GM19193 (cell line): ENCODE measurements at regions not wholly inside any gene's neighbourhood (a gene's known extent, or its start where the extent isn't known, plus 50 kb on each side); places are given as distances from the start of the nearest gene placed in this dataset.

Experiments
- POLR2A ChIP-seq: IDR thresholded peaks from 4 replicates; pipeline ENCODE4 v1.6.1; 2011; ENCODE audit not compliant: insufficient read depth, insufficient read length; ENCODE audit errors: extremely low read depth

- no peak for TF ChIP-seq POLR2A
These were observed 163.1 kb upstream of the NPVF start for GRCh38 chr7:25391295-25391861.

DNA sequence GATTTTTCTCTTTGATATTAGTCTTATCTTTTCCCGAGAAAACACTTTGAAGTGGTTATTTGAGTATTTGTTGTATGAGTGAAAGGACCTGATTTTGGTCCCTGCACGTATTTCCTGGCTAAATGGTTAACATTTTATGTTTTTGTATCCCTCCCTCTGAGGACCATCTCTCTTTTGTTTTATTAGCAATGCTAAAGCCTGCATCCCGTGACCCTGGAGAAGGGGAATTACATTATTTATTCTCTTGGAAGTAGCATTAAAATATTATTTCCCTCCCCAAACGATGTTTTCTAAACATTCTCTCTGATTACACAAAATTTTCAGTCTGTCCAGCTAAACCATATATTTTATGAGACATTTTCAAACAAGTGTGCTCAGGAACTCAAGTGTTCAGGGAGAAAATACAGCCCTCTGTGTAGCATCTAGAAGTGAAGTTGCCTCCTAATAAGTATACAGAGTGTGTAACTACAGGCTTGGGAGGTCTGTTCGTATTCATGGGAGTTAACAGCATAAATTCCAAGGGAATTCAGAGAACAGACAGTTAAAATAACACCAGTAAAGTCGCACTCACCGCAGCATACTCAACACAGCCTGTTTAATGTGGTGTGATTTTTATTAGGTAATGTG lies 163.8 kb upstream of the NPVF start:
- no peak for TF ChIP-seq POLR2A

GRCh38 chr7:25392588-25393338 lies 164.5 kb upstream of the NPVF start:
- no peak for TF ChIP-seq POLR2A

DNA sequence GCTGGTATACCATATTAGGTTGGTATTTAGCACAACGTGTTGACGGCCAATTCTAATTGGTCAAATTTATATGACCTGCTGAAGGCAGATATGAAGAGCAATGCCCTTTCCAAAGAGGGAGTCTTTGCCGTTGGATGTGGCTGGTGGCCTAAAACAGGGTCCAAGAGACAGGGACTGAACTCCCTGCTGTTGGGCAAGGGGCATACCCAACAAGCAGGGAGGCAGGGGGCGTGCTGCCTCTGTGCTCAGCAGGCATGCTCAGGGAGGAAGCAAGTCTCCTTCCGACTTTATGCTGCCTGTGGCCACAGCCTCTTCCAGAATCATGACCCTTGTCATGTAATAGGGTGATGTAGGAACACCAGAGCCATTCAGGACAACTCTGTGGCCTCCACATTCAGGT lies 167.7 kb upstream of the NPVF start:
- no peak for TF ChIP-seq POLR2A

DNA sequence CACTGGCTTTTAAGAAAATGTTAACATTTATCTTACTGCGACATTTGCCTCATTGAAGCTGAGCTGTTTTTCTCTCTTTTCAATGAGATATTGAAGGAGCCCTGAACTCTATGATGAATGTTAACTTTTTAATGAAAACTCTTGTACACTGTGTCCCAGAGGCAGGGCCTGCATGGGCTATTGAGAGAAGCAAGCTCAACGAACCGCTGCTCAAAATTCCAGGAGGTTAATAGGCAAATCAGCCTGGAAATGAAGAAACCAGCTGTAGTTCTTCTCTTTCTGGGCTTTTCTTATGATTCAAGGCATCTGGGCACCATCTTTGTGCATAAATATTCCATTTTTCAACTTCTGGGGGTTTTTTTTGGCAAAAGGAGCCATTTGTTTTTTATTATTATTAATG lies 168.4 kb upstream of the NPVF start:
- TF ChIP-seq POLR2A: no peak

GRCh38 chr7:25398418-25398817 lies 170.1 kb upstream of the NPVF start:
- no peak for TF ChIP-seq POLR2A

DNA sequence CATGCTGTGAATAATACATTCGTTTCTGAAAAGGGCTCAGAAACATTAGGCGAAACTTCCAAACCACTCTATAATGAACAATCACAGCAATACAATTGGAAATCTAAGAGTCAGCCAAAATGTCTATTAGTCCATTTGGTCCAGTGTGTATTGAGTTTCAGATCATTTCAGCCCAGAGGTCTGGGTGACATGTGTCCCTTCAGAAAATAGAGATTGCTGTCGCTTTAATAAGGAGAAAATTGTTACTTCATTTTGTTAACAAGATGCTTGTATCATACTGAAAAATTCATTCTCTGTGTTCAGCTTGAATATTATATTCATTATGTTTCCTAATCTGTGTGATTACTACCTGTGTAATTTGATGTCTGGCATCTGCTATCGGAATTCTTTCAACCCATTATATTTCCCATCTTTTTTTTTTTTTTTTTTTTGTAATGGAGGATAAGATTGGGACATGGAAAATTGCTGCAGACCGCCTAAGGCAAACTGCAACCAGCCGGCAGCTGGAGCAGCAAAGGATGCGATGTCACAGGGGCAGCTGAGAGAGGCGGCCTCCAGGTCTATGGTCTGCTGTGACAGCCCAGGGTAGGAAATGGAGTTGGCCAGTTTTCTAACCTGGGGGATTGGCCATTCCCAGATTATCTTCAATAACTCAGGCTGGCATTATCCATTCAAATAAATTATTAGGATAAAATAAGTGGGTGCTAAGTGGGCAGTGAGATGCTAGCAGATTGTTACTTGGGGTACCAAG lies 170.9 kb upstream of the NPVF start:
- TF ChIP-seq POLR2A: no peak

DNA sequence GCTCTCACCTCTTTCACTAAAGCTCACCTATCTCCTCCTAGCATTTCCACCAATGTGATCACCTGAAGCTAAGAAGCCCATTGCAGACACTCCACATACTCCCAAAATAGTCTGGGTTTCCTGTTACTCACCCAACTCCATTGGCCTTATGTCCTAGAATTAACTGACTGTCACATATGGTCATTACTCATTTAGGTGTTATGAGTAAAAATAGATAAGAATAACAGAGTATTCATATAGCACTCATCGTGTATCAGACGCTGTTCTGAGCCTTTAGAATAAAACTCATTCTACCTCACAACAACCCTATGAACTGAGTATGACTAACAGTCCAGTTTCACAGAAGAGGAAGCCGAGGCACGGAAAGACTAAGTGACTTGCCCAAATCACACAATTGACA lies 174.2 kb upstream of the NPVF start:
- TF ChIP-seq POLR2A: no peak

DNA sequence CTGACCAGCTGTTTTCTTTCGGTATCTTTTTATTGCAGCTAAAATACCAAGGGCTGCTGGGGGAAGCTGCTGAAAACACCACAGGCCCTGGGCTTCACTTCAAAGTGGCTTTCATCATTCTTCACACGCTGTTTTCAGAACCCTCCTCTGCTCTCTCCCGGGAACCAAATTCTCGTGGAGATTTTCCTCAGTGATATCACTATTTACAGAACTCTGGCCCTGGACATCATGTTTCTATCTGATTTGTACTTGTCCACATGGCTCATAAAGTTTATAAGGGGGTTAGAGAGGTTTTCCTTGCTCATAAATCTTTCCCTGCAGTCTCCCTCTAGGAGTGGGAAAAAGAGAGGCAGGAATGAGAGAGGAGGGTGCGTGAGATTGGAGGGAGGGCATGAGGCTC lies 177.4 kb upstream of the NPVF start:
- TF ChIP-seq POLR2A: no peak

DNA sequence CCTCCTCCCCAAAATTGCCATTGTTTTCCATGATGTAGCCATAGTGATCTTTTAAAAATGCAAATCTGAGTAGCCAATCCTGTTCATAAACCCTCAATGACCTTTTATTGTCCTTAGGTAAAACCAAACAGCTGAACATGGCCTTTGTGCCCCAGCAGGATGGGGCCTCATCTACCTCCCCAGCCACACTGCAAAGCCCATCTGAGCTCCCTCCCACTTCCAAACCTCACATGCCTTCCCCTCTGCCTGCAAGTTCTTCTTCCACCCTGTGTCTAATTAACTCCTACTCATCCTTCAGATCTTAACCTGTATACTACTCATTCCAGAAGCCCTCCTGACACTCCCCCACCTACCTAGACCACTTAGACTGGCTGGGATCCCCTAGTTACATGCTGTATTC lies 178.8 kb upstream of the NPVF start:
- no peak for TF ChIP-seq POLR2A

DNA sequence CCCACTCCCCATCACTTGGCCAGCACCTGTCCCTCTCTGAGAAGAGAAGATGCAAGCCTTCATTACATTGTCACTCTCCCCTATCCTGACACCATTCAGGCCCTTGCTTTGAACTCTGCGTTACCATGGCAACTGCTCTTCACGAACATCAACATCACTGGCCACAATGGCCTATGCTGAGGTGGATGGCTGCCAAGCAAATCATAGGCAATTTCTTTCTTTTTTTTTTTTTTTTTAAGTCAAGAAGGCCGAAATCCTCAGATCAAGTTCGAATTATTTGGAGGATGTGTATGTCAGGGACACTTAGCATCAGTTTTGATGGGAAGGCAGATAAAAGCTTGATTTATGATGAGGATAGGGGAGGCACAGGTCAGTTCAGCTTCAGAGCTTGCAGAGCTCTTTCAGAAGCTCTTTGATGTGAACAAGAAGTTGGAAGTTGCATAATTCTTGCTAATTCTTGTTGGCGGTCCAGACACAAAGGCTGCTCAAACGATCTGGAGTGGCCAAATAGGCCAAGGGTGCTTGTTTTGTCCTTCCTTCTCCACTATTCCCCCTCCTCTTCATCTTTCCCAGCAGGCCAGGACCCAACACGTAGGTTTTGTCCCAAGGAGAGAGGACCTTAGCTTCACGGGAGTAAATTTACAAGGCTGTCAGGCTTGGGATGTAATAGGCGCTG lies 179.9 kb upstream of the NPVF start:
- no peak for TF ChIP-seq POLR2A

- TF ChIP-seq POLR2A: no peak
These were observed 180.6 kb upstream of the NPVF start for GRCh38 chr7:25408876-25409275.

DNA sequence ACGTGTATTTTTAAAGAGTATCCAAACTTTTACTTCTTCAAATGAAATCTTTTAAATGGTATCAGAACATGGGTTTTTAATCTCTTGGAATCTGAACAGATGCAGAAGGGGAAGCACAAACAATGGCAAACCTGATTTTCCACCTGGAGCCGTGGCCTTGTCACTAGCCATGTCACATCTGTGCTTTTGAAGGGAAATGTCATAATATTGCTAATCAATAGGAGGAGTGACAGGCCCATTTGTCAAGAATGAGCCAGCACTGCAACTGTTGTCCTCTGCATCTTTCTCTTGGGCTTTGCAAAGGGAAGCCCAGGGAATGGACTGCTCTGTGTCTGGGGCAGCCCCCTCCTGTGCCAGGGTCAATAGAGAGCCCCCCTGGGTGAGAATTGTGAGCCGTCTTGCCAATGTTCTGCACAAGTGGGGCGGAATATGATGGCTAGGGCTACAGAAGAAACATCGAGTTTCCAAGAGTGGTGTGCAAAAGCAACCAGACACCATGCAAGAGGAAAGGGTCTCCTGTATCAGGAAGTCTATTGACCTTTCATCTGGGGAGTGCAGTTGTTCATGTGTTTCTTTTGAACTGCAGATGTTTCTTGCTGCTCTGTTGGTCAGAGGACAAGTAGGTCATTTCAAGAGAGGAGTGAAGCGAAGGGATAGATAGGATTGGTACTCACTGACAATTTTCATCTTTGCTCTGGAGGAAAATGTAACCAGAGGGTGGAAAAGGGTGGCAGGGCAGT lies 181.8 kb upstream of the NPVF start:
- no peak for TF ChIP-seq POLR2A

GRCh38 chr7:25420771-25421170 lies 192.5 kb upstream of the NPVF start:
- TF ChIP-seq POLR2A: no peak

- no peak for TF ChIP-seq POLR2A
These were observed 195.8 kb upstream of the NPVF start for GRCh38 chr7:25424113-25424512.

- TF ChIP-seq POLR2A: no peak
These were observed 196.6 kb upstream of the NPVF start for GRCh38 chr7:25424855-25425254.
